NCI-H82 (cell line): ENCODE measurements at regions not wholly inside any gene's neighbourhood (a gene's known extent, or its start where the extent isn't known, plus 50 kb on each side); places are given as distances from the start of the nearest gene placed in this dataset.

ENCODE experiments used
- DNase-seq: peaks from one replicate; lab custom pipeline; 2025; lab: John Stamatoyannopoulos, UW

DNA sequence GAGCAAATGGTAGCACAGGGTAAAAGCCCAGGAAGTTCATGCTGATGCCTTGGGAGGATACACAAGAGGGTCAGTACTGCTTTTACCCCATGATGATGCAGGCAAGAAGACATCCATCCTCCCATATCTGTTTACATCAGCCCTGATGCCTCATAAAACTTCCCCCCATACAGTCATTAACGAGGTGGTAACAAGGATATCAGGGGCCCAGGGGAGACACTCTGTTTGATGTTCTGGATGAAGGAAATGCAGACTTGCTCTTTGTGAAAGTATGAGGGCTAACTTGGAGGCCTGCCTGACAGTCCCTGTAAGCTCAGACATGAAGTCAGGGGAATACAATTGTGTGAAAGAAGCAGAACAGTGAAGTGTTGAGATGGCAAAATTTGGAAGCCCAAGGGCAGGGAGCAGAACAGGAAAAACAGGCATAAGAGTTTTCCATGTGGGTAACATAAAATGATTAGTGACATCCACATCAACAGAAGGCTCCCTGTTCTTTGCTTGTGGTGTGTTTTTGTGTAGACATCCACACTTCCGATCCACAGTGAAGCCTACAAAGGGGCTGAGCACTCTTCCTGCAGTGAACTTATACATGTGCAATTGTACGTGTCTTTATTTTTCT lies 813.4 kb downstream of the MAFB start:
- DNase-seq = no peak

DNA sequence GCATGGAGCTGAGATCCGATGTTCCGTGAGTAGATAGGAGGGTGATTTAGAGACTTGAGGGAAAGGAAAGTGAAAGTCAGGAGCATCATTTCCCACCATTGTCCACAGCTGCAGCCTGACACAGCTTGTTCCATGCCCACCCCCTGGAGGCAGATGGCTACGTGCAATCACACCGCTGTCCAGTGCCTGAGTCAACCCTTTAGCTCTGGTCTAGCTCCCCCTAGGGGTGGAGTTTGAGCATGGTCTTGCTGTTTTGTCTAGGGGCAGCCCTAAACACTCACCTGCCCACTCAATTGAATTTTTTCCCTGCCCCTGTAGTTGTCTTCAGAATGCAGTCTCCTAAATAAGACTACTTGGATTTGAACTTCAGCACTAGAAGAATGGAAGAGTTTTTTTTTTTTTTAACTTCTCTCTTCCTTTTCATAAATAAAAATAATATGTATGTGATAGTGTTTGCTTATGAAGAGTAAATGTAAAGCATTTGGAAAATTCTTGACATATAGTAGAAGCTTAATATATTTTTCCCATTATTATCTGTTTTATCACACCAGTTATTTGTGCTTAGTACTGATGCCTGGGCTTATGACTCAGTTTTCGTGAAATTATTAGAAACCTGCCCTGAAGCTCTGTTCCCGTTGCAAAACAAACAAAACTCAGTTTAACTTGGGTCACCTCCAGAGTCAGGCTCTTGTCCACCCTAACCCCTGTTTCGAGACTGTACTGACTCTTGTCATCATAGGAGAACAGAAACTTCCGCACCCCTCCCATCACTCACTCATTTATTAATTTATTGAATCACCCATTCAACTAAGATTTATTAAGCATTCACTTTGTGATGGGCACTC lies 814.8 kb downstream of the MAFB start:
- DNase-seq = peak; percentile 94

DNA sequence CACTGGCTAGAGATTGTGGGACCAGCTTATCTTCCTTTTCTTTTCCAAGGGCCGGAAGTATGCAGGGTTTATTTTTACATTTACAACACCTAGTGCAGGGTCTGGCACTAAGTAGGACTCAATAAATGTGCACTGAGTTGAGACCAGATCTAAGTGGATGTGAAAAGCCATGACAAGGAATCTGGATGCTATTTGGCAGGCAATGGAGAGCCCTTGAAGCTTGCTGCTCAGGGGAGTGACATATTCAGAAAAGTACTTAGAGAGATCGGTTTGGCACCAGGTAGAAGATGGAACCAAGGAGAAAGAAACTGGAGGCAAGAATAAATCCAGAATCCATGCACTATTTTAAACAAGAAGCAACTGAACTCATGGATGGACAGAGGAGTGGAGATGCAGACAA lies 815.8 kb downstream of the MAFB start:
- DNase-seq = no peak

DNA sequence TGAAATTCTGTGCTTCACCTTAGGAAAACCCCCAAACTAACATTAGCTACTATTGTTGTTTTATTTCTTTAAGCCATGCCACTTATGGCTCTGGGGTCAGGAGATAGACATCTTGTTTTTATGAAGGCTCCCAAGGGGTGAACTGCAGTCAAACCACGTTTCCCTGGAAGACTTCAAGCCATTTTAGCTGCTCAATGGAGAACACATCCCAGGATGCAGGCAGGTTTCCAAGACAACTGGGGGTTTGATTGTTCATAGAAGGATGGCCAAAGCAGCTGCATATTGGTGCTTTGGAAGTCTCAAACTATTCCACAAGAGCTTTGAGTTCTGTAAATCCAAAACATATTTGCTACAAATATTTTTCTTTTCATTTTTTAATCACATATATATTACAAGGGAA lies 818.0 kb downstream of the MAFB start:
- no peak for DNase-seq

DNA sequence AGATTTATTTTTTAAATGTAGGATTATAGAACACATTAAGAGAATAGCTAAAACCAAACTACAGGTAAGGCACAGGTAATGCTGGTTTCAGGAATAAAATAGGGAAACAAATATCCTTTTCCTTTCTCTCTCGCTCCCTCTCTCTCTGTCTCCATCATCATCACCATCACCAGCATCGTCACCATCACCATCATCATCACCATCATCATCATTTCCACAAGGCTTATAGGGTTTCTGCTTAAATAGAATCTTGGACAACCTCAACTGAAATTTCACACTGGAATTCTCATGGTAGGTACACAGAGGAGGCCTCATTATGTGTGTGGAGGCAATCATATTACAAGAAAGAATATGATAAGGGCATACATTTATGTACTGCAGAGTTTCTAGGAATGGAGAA lies 823.6 kb downstream of the MAFB start:
- DNase-seq = no peak

DNA sequence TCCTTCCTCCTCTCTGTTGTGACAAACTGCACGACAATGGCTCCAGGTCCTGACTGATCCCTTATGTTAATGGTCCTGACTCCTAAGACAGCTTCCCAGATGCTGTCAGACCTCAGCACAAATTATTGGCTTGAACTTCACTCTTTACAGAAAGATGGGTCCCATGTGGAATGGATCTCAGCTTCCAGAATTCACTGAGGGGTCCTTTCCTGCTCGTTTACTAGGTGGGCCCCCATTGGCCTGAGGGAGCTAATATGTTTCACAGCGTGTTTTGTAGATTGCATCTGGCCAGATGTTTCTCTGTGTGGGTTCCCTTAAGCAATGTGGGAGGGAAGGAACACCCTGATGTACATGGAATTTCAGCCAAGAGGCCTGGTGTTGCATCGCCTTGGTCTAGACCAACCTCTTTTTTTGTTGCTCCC lies 826.6 kb downstream of the MAFB start:
- DNase-seq = no peak

DNA sequence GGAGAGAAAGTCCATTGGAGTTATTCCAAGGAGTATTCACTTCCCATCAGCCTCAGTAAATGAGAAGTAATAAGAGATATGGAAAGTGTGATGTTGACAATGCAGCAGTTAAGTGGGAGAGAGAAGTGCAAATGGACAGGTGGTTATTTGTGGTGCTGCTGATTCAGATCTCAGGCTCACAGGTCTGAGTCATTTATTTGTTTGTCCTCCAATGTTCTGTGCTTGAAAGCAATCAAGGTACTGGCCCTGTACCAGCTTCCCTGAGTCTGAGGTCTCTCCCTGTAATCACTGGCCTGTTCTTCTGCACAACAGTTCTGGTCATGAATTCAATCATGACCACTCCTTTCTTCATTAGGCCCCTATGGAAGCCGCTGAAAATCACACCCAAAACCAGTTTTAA lies 827.7 kb downstream of the MAFB start:
- DNase-seq = no peak

DNA sequence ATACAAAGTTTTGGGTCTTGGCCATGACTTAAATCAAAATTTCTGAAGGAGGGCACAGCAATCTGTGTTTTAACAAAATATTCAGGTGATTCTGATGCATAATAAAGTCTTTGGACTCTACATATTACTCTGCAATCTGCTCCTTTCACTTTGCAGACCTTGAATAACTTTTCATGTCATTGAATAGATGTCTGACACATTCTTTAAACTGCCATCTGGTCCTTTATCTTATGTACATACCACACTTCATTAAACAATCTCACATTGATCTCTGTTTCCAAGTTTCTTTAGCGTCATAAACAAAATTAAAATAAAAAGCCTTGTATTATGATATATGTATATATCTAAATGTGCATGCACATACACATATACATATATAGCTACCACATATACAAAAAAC lies 831.2 kb downstream of the MAFB start:
- DNase-seq = no peak

DNA sequence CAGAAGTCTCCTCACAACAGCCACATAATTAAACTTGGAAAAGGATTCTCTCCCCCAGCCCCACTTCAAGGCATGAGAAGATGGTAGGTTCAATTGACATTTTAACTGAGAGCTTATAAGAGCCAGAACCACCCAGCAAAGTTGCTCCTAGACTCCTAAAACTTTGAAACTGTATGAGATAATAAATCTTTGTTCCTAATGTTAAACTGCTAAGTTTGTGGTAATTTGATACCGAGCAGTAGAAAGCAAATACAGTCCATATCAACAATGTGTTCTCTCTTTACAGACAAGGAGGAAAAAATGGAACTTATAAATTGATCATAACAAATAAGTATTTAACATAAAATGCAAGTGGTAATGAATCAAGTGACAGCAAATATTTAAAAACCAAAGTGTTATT lies 831.8 kb downstream of the MAFB start:
- no peak for DNase-seq

DNA sequence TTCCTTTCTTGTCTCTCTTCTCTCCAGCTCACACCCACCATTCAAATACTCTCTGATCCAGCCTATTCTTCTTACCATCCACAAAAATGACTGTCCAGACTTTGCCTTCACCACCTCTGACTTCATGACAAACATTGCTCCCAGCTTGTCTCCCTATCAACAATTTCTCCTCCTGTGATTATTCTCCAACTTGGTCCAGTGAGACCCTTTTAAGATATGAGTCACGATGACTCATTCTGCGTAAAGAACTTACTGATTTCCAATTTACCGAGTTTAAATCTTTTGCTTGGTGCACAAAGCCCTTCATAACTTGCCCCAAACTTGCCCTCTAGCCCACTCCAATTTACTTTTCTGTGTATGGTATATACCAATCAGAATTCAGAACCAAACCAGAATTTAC lies 833.2 kb downstream of the MAFB start:
- no peak for DNase-seq

DNA sequence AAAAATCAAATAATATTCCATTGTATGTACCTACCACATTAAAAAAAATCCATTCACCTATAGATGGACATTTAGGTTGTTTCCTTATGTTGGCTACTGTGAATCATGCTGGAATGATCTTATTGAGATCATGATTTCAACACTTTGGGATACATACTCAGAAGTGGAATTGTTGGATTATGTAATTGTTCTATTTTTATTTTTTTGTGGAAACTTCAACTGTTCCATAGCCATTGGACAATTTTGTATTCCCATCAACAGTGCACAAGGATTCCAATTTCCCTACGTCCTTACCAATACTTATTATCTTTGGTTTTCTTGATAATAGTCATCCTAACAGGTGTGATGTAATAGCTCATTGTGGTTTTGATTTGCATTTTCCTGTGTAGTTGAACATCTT lies 834.0 kb downstream of the MAFB start:
- DNase-seq = no peak

DNA sequence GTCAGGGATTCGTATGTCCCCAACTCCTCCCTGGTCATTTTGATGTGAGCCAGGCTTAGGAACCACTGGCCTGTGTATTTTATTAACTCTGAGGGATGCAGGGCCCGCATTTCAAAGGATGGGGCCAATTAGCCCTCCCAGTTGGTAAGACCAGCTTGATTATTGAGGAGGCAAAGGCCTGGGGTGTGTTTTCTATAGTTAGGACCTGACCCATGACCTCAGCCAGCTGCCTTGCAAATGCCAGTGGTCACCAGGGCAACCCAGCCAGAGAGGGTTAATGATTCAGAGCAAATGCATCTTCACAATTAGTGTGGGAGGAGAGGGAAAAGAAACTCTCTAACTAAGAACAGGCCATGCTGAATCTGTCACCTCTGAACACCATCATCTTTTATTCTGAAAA lies 835.4 kb downstream of the MAFB start:
- DNase-seq = no peak

DNA sequence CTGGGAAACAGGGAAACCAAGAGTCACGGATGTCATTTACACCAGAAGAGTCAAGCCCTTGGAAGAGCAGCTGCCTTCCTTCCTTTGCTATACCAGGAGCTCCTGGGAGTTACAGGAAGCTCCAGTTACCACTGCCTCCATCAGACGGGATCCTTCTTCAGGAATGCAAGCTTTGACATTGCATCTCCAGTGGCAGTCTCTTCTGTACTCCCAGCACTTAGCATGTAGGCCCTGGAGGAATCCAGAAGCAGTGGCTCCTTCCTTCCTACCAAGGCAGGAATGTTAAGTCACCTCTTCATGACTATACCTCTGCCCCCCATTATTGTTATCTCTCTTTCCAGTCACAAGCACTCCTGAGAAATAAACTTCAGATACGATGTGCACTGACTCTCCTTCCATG lies 836.0 kb downstream of the MAFB start:
- DNase-seq = no peak

DNA sequence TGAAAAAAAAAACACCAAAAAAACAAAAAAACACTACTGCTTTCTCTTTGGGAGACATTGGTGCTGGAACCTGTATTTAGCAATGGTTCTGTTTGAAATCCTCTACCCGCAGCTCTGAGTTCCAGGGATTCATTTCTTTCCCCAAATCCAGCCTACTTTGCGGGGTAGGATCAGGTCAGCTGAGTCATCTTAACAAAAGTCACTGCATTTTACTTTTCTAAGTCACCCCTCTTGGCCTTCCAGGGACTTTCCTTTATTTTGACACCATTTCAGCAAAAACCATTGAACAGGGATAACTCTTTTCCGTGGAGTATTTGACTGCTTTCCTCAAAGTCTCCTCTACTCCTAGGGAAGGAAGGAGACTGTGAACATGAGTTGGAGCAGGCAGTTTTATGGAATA lies 837.6 kb downstream of the MAFB start:
- no peak for DNase-seq

DNA sequence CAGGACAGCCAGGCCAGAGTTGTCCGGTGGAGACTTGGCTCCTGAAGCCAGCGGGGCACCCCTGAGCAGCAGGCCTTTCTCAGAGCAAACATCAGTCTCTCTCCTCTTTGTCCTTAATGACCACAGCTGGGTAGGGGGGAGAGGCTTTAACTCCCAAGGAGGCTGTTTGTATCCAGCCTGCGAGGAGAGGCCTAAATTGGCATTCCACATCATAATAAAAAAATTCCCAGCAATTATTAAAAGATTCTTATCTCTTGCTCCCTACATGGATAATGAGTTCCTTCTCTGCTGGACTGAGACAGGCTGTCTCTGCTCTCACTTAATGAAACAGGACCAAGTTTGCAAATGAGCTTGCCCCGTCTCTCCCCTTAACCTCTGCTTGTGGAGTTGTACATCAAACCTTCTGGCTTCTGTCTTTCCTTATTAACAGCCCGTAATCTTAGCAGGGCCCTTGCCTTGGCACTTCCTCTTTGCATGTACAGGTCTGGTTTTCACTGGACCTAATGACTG lies 838.2 kb downstream of the MAFB start:
- no peak for DNase-seq

DNA sequence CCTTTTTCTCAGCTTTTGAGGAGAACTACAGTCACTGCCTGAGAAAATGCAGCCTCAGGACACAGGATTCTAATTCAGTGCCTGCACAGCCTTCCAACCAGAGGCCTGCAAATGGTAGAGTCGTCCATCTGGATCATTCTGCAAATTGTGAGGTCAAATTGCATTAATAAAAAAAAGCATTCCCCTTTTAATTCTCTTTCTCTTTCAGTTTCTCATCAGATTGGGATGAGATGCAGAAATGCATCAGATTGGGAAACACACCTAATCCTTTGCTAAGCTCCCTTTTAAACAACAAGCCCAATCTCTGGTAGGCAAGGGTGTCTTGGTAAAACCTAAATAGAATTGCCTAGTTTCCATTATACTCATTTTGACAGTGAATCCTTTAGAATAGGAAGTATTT lies 838.8 kb downstream of the MAFB start:
- no peak for DNase-seq

DNA sequence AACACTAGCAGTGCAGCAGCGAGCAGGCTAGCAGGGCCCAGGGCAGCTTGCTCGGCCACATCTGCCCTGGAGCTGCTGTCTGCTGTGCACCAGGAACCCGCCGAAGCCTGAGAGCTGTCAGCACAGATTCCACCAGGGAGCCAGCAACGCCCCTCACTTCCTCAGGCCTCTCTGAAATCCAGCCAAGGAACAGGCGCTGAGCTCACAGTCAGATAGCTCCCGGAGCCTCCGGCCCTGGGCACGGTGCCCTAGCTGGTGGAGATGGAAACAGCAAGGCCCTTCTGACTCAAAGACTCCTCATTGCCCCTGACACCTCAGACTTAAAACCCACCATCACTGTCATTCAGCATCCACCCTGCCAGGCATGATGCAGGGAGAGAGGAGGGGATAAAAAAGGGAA lies 839.4 kb downstream of the MAFB start:
- no peak for DNase-seq

DNA sequence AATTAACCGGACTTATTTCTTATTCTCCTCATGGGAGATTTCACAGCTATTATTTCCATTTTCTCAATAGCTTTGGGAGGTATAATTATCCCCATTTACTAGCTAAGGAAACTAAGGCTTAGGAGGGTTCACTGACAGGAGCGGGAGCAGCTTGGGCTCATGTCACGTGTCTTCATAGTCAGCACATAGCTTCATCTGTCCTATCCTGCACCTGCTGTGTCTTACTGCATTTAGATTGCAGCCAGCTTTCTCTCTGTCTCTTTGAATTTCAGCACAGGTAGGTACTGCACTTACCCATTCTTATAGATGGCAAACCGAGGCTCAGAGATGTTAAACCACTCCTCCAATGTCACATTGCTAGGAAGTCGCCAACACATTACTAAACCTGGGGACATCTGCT lies 839.9 kb downstream of the MAFB start:
- DNase-seq = no peak

DNA sequence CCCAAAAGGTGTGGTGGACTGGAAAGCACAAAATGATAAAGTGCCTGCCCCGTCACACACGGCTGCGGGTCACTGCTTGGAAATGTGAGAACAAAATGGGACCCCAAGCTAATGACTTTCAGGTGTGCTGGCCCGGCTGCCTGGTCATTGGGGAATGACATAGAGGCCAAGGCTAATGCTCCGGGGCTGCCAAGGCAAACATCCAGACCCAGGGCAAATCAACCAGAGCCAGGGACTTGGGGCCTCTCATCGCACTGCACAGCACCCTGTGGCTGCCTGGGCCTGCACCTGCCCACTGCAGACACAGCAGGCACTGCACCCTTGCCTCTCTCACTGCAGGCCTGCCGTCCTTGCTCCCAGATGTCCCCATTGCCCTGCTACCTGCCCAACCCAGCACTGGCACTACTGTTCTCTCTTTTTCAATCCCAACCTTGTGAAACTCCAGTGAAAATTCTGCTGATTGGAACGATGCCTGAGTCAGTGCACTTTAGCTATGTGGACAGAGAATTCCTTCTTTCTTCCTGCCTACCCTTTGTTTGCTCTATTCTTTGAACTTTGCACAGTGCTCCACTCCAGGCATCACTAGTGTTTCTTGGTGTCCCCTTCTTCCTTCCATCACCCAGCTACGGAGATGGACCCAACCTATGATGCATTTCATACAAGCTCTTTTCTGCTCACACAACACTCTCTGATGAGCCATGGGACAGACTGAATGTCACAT lies 849.5 kb downstream of the MAFB start:
- DNase-seq = no peak

DNA sequence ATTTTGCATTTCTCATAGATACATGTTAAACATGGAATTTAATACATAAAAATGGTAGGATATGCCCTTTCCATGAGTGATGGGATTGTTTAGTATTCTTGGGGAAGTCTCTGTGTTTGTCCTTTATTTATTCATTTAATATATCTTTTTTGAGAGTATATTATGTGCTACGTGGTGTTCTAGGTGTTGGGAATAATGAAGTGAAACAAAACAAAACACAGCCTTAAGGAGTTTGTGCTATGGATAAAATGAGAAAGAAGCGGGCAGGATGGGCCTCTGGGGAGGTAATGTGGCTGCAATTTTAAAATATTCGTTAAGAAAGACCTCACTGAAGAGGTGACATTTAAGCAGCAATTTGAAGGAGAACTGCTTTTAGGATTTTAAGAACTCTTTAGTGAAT lies 851.5 kb downstream of the MAFB start:
- DNase-seq = no peak

DNA sequence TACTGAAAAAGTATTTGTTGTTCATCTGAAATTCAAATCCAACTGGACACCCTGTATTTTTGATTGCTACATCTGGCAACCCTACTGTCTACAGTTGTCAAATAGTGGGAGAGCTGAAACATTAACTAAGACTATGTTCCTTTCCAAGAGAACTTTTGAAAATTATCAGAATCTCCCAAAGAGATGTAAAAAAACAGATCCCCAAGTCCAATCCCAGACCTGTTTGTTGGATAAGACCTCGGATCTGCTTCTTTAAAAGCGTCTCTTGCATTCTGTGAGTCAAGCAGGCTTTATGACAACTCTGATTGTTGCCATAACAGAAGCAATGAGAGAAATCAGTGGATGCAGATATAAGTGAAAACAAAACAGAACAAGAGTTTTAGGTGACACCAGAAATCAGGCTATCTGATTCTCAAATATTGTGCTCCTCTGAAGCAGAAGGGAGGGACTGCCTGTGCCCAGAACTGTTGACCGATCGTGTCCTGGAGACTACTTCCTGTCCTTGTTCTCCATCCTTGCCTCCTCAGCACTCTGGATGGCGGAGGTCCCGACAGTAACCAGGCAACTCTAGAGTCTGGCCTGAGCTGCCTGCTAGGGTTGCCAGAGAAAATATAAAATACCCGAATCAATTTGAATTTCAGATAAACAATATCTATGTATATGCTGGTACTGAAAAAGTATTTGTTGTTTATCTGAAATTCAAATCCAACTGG lies 853.8 kb downstream of the MAFB start:
- no peak for DNase-seq

DNA sequence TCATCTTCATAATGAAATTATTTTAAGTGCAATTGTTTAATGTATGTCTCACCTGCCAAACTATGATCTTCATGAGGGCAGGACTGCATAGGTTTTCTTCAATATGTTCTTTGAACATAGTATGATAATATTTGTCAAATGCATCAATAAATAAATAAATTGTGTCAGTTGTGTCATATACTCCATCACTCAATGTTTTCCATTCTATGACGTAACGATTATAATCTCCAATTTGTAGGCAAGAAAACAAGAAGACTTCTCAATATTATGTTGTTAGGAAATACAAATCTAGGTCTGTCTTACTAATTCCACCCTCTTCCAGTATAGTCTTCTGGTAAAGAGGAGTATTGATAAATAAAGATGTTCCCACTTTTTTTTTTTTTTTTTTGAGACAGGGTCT lies 858.1 kb downstream of the MAFB start:
- DNase-seq = no peak
